GM23338 (cell line): ENCODE measurements at regions not wholly inside any gene's neighbourhood (a gene's known extent, or its start where the extent isn't known, plus 50 kb on each side); places are given as distances from the start of the nearest gene placed in this dataset.
A peak's percentile ranks its signal among the peaks of the same experiment; 100 is the strongest.

Experiments used
- ATAC-seq: fragments of 200-7000 bp; cut with Tn5 transposase; 3 replicates; pipeline ENCODE4 v1.9.1; 2020
- DNase-seq: peaks from one replicate; pipeline ENCODE4 v3.0.0-alpha.2; 2015; ENCODE audit warnings: low spot score
- H2AFZ ChIP-seq: fragments of 200-600 bp; sonication (generic); 2 replicates; pipeline ENCODE4 v1.8.0; 2016; ENCODE audit warnings: antibody characterized with exemption, mild to moderate bottlenecking, moderate library complexity
- H3F3A ChIP-seq: fragments of 200-600 bp; sonication (generic); replicated peaks from 2 replicates; pipeline ENCODE4 v1.8.0; 2017; ENCODE audit warnings: antibody characterized with exemption, mixed run types, low read depth
- H3K27ac ChIP-seq: fragments of 200-600 bp; sonication (generic); 2 replicates; pipeline ENCODE4 v1.6.1; 2016; ENCODE audit warnings: low read depth
- H3K27me3 ChIP-seq: fragments of 200-600 bp; sonication (generic); 2 replicates; pipeline ENCODE4 v1.8.0; 2016; ENCODE audit warnings: mild to moderate bottlenecking, mixed run types, moderate library complexity; ENCODE audit not compliant: insufficient read depth
- H3K36me3 ChIP-seq: fragments of 200-600 bp; sonication (generic); 2 replicates; pipeline ENCODE4 v1.8.0; 2016; ENCODE audit warnings: mild to moderate bottlenecking; ENCODE audit not compliant: insufficient read depth
- H3K4me1 ChIP-seq: fragments of 200-600 bp; sonication (generic); 2 replicates; pipeline ENCODE4 v1.8.0; 2016; ENCODE audit warnings: mild to moderate bottlenecking, moderate library complexity; ENCODE audit not compliant: insufficient read depth
- H3K4me2 ChIP-seq: fragments of 200-600 bp; sonication (generic); 2 replicates; pipeline ENCODE4 v1.7.1; 2017; ENCODE audit warnings: mixed run types
- H3K4me3 ChIP-seq: fragments of 200-600 bp; sonication (generic); 2 replicates; pipeline ENCODE4 v1.6.1; 2016; ENCODE audit warnings: mixed run types
- H3K79me2 ChIP-seq: fragments of 200-600 bp; sonication (generic); replicated peaks from 2 replicates; pipeline ENCODE4 v1.8.0; 2017; ENCODE audit warnings: mild to moderate bottlenecking; ENCODE audit not compliant: insufficient read depth
- H3K9me2 ChIP-seq: fragments of 200-600 bp; sonication (generic); 2 replicates; pipeline ENCODE4 v1.8.0; 2017; ENCODE audit not compliant: insufficient read depth
- H4K20me1 ChIP-seq: fragments of 200-600 bp; sonication (generic); replicated peaks from 2 replicates; pipeline ENCODE4 v1.8.0; 2017; ENCODE audit warnings: mild to moderate bottlenecking; ENCODE audit not compliant: insufficient read depth
- H3K27ac Mint-ChIP-seq: 2 replicates; pipeline ENCODE4 v1.8.0; 2020; ENCODE audit warnings: inconsistent platforms, mild to moderate bottlenecking, moderate library complexity, mixed read lengths
- H3K27me3 Mint-ChIP-seq: 3 replicates; pipeline ENCODE4 v1.8.0; 2022; ENCODE audit warnings: low read depth, mild to moderate bottlenecking, moderate library complexity, mixed read lengths, inconsistent platforms; ENCODE audit not compliant: insufficient read depth, poor library complexity
- H3K36me3 Mint-ChIP-seq: 3 replicates; pipeline ENCODE4 v1.8.0; 2021; ENCODE audit warnings: low read depth, mild to moderate bottlenecking, inconsistent platforms, moderate library complexity, mixed read lengths
- H3K4me1 Mint-ChIP-seq: 3 replicates; pipeline ENCODE4 v1.8.0; 2020; ENCODE audit warnings: mild to moderate bottlenecking, inconsistent platforms, mixed read lengths
- H3K4me3 Mint-ChIP-seq: 3 replicates; pipeline ENCODE4 v1.8.0; 2021; ENCODE audit warnings: moderate library complexity, mild to moderate bottlenecking, inconsistent platforms, mixed read lengths
- H3K9me3 Mint-ChIP-seq: 3 replicates; pipeline ENCODE4 v1.8.0; 2020; ENCODE audit warnings: moderate library complexity, mild to moderate bottlenecking, inconsistent platforms, mixed read lengths
- CREB1 ChIP-seq: fragments of 250-450 bp; sonication (Bioruptor Pico); IDR thresholded peaks from 2 replicates; pipeline ENCODE4 v1.5.0; 2020; ENCODE audit warnings: low read depth, mild to moderate bottlenecking, moderate library complexity
- EZH2phosphoT487 ChIP-seq: fragments of 200-600 bp; sonication (generic); IDR thresholded peaks from one replicate; pipeline ENCODE4 v1.8.1; 2018; ENCODE audit warnings: antibody characterized with exemption; ENCODE audit not compliant: unreplicated experiment
- NANOG ChIP-seq: IDR thresholded peaks from 2 replicates; pipeline ENCODE4 v1.6.1; 2016; ENCODE audit warnings: antibody characterized with exemption, borderline replicate concordance
- POLR2AphosphoS5 ChIP-seq: IDR thresholded peaks from 2 replicates; pipeline ENCODE4 v1.6.1; 2016; ENCODE audit warnings: antibody characterized with exemption, low read depth
- REST ChIP-seq: IDR thresholded peaks from one replicate; pipeline ENCODE4 v1.6.1; 2018; ENCODE audit warnings: antibody characterized with exemption; ENCODE audit not compliant: unreplicated experiment
- STAT1 ChIP-seq: IDR thresholded peaks from one replicate; pipeline ENCODE4 v1.6.1; 2016; ENCODE audit warnings: antibody characterized with exemption; ENCODE audit not compliant: unreplicated experiment
- ZNF331 ChIP-seq: fragments of 250-450 bp; sonication (Bioruptor Pico); IDR thresholded peaks from 2 replicates; pipeline ENCODE4 v1.5.0; 2020; ENCODE audit warnings: low read depth, mild to moderate bottlenecking, moderate library complexity
- TF ChIP-seq, protein P1 (sequence below): IDR thresholded peaks from 2 replicates; pipeline ENCODE4 v1.6.1; 2016; ENCODE audit warnings: antibody characterized with exemption

DNA sequence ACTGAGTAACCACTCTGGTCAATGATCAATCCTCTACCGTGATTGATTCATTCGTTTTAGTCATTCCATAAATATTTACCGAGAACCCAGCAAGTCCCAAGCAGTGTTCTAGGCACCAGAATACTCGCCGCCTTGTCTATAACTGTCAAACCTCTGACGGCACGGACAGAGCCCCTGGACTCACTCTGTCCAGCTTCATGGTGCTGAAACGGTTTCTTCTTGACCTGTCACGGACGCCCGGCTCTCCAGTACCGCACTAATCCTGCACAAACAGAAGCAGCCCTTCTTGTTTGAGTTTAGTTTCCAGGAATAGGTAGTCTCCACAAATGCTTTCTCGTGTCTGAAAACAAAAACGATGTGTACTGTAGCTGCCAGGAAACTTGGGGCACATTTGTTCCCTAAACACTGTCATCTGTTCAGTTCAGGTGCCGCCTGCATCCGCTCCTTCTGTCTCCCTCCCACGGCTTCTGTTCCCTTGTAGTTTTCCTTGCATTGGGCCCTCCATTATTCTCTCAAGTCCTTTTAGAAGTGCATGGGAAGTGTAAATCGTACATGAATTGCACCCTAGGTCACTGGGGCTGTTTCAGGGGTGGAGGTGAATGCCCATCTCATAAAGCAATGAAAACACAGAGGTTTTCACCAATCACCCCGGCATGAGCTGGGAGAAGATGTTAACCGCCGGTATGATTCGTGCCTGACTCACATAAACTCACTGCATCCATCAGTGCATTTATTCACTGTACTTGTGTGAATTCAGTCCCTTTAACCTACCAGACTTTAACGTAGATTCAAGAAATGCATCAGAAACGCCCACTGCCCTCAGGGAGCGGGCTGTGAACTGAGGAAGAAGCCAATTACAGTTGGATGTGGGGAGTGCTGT is 209.3 kb upstream of the CDH4 start:
- H3K27ac Mint-ChIP-seq = no peak overlapping the region
- H3K27me3 Mint-ChIP-seq = peaks cover 4% of the 10 kb centered on the region

DNA sequence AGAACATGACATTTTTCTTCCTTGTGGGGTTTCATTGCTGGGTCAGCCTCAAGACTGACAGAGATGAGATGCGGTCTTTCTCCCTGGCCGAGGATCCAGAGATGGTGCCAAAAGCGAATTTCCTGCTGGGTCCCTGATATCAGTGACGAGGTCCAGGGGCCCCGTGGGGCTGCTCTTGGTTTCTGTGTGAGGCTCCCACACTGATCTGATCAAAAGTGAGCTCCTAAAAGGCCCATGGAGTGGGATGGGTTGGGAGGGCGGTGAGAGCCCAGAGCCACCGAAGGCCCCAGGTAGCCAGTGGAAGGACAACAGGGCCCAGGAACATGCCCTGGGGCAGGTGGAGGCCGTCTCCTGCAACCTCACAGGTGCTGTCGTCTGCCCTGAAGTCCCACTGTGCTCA is 208.4 kb upstream of the CDH4 start:
- Histone ChIP-seq H3K79me2 (no peaks in the 10 kb centered on the region), H3K4me1 (no peaks in the 10 kb centered on the region), H3K4me2 (no peak overlapping the region), H3K27ac (no peak overlapping the region), H3F3A (no peaks in the 10 kb centered on the region), H3K9me2 (no peaks in the 10 kb centered on the region), H4K20me1 (no peaks in the 10 kb centered on the region), H2AFZ (no peak overlapping the region), H3K27me3 (peaks cover 3% of the 10 kb centered on the region; the same call in 1 of the 2 replicates), H3K36me3 (no peaks in the 10 kb centered on the region), H3K4me3 (no peak overlapping the region)
- H3K27me3 Mint-ChIP-seq = peaks cover 4% of the 10 kb centered on the region
- peaks cover under 1% of the 10 kb centered on the region; the same call in 1 of the 3 replicates for H3K9me3 Mint-ChIP-seq
- DNase-seq (no peak), ATAC-seq (no peak)
- H3K4me1 Mint-ChIP-seq = no peaks in the 10 kb centered on the region
- H3K36me3 Mint-ChIP-seq = peaks cover 4% of the 10 kb centered on the region; the same call in 1 of the 3 replicates
- no peak overlapping the region for H3K27ac Mint-ChIP-seq
- no peak overlapping the region for H3K4me3 Mint-ChIP-seq
- TF ChIP-seq EZH2phosphoT487 = no peak
- TF ChIP-seq STAT1 = no peak
- no peak for TF ChIP-seq NANOG
- no peak for TF ChIP-seq REST
- TF ChIP-seq, protein P1, sequence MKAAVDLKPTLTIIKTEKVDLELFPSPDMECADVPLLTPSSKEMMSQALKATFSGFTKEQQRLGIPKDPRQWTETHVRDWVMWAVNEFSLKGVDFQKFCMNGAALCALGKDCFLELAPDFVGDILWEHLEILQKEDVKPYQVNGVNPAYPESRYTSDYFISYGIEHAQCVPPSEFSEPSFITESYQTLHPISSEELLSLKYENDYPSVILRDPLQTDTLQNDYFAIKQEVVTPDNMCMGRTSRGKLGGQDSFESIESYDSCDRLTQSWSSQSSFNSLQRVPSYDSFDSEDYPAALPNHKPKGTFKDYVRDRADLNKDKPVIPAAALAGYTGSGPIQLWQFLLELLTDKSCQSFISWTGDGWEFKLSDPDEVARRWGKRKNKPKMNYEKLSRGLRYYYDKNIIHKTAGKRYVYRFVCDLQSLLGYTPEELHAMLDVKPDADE = no peak
- TF ChIP-seq ZNF331 (CRISPR knock-in tag) = no peak
- no peak for TF ChIP-seq POLR2AphosphoS5

More for the DNA sequence above, 209.3 kb upstream of the CDH4 start:
- Histone ChIP-seq H3K27me3 (peaks cover 3% of the 10 kb centered on the region; the same call in 1 of the 2 replicates), H3K27ac (no peak overlapping the region), H2AFZ (no peak overlapping the region), H3K79me2 (no peaks in the 10 kb centered on the region), H3K4me3 (no peak overlapping the region), H3K4me1 (no peaks in the 10 kb centered on the region), H3K4me2 (no peak overlapping the region), H3K9me2 (no peaks in the 10 kb centered on the region), H3K36me3 (no peaks in the 10 kb centered on the region), H3F3A (no peaks in the 10 kb centered on the region), H4K20me1 (no peaks in the 10 kb centered on the region)
- DNase-seq (no peak), ATAC-seq (no peak)
- H3K4me1 Mint-ChIP-seq = no peaks in the 10 kb centered on the region
- TF ChIP-seq REST (peak; percentile 36), CREB1 (CRISPR knock-in tag) (no peak)
- no peak overlapping the region for H3K4me3 Mint-ChIP-seq
- no peaks in the 10 kb centered on the region; the same call in 2 of the 3 replicates for H3K9me3 Mint-ChIP-seq
- peaks cover 4% of the 10 kb centered on the region; the same call in 1 of the 3 replicates for H3K36me3 Mint-ChIP-seq
